Chondrocyte (in vitro differentiated cells): ENCODE measurements at regions not wholly inside any gene's neighbourhood (a gene's known extent, or its start where the extent isn't known, plus 50 kb on each side); places are given as distances from the start of the nearest gene placed in this dataset.

Experiments used
- DNase-seq: peaks from one replicate; pipeline ENCODE4 v3.0.0; 2021; ENCODE audit warnings: mixed read lengths, low spot score
- H3K27ac Mint-ChIP-seq: one replicate; pipeline ENCODE4 v1.8.0; 2021; ENCODE audit warnings: mild to moderate bottlenecking, moderate library complexity, mixed read lengths; ENCODE audit not compliant: unreplicated experiment
- H3K27me3 Mint-ChIP-seq: 2 replicates; pipeline ENCODE4 v1.8.0; 2021; ENCODE audit warnings: low read depth, mixed read lengths
- H3K36me3 Mint-ChIP-seq: 2 replicates; pipeline ENCODE4 v1.8.0; 2021; ENCODE audit warnings: low read depth, mixed read lengths
- H3K4me1 Mint-ChIP-seq: 2 replicates; pipeline ENCODE4 v1.8.0; 2021; ENCODE audit warnings: low read depth, mild to moderate bottlenecking, mixed read lengths
- H3K4me3 Mint-ChIP-seq: one replicate; pipeline ENCODE4 v1.8.0; 2021; ENCODE audit warnings: mild to moderate bottlenecking, moderate library complexity, mixed read lengths; ENCODE audit not compliant: unreplicated experiment
- H3K9me3 Mint-ChIP-seq: 2 replicates; pipeline ENCODE4 v1.8.0; 2021; ENCODE audit warnings: low read depth, mixed read lengths
- CTCF ChIP-seq: fragments of 200-600 bp; sonication (generic); IDR thresholded peaks from 2 replicates; pipeline ENCODE4 v1.5.0; 2021; ENCODE audit warnings: antibody characterized with exemption, mild to moderate bottlenecking, moderate library complexity

- Mint-ChIP-seq H3K27ac (no peak overlapping the region), H3K4me1 (peaks cover 12% of the 10 kb centered on the region), H3K27me3 (no peaks in the 10 kb centered on the region), H3K4me3 (no peak overlapping the region), H3K36me3 (peaks cover 1% of the 10 kb centered on the region), H3K9me3 (peaks cover 8% of the 10 kb centered on the region)
- DNase-seq = no peak
- TF ChIP-seq CTCF = no peak
These were observed 126.6 kb upstream of the FAM9C start for GRCh38 chrX:13170966-13171558.

- Mint-ChIP-seq H3K27me3 (no peaks in the 10 kb centered on the region), H3K4me1 (peaks cover 12% of the 10 kb centered on the region), H3K36me3 (peaks cover 1% of the 10 kb centered on the region), H3K27ac (no peak overlapping the region), H3K9me3 (peaks cover 8% of the 10 kb centered on the region), H3K4me3 (no peak overlapping the region)
- DNase-seq = no peak
- no peak for TF ChIP-seq CTCF
These were observed 125.3 kb upstream of the FAM9C start for GRCh38 chrX:13169684-13170083.

- Mint-ChIP-seq H3K4me3 (peak overlapping the region; percentile 5), H3K27me3 (no peaks in the 10 kb centered on the region), H3K27ac (no peak overlapping the region), H3K9me3 (peaks cover 8% of the 10 kb centered on the region), H3K4me1 (peaks cover 12% of the 10 kb centered on the region), H3K36me3 (peaks cover 1% of the 10 kb centered on the region)
- DNase-seq = no peak
- TF ChIP-seq CTCF = no peak
These were observed 123.8 kb upstream of the FAM9C start for GRCh38 chrX:13168269-13168668.

- DNase-seq = no peak
- Mint-ChIP-seq H3K36me3 (peaks cover 1% of the 10 kb centered on the region), H3K4me3 (no peak overlapping the region), H3K4me1 (peaks cover 12% of the 10 kb centered on the region), H3K9me3 (peaks cover 8% of the 10 kb centered on the region), H3K27ac (peak overlapping the region; percentile 27), H3K27me3 (no peaks in the 10 kb centered on the region)
- no peak for TF ChIP-seq CTCF
These were observed 123.2 kb upstream of the FAM9C start for GRCh38 chrX:13167481-13168231.

GRCh38 chrX:13165266-13166189, 121.1 kb upstream of the FAM9C start:
- TF ChIP-seq CTCF = no peak
- Mint-ChIP-seq H3K9me3 (peaks cover 13% of the 10 kb centered on the region), H3K27me3 (no peaks in the 10 kb centered on the region), H3K36me3 (peaks cover 1% of the 10 kb centered on the region), H3K27ac (no peak overlapping the region), H3K4me3 (no peak overlapping the region), H3K4me1 (peaks cover 12% of the 10 kb centered on the region)
- no peak for DNase-seq
